ENCODE measurements at regions not wholly inside any gene's neighbourhood (a gene's known extent, or its start where the extent isn't known, plus 50 kb on each side); places are given as distances from the start of the nearest gene placed in this dataset.
"Not testable (repeated sequence)": the region's sequence is repeated elsewhere in the genome, so short reads cannot be mapped to it uniquely, and the experiment has no call there.

DNA sequence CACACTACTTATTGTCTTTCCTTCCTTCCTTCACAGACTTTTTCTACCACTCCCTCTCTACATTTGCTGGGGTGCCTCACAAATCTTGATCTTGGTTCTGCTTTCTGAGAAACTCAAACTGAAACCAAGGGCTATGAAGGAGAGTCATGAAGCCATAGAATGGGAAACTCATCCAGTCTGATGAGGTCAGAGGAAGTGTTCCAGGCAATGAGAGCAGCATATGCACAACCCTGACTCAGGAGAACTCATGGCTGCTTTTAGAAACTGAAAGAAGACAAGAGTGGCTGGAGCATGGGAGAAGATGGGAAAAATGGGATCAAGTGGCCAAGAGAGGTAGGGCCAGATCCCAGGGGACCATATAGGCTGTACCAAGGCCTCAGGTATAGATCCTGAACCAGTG, 130.0 kb upstream of the TOX3 start:
- TF ChIP-seq ZFX (IDR thresholded peaks at IDR 0.05), result no peak
- TF ChIP-seq, protein P1, sequence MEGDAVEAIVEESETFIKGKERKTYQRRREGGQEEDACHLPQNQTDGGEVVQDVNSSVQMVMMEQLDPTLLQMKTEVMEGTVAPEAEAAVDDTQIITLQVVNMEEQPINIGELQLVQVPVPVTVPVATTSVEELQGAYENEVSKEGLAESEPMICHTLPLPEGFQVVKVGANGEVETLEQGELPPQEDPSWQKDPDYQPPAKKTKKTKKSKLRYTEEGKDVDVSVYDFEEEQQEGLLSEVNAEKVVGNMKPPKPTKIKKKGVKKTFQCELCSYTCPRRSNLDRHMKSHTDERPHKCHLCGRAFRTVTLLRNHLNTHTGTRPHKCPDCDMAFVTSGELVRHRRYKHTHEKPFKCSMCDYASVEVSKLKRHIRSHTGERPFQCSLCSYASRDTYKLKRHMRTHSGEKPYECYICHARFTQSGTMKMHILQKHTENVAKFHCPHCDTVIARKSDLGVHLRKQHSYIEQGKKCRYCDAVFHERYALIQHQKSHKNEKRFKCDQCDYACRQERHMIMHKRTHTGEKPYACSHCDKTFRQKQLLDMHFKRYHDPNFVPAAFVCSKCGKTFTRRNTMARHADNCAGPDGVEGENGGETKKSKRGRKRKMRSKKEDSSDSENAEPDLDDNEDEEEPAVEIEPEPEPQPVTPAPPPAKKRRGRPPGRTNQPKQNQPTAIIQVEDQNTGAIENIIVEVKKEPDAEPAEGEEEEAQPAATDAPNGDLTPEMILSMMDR (conservative IDR thresholded peaks at IDR 0.05), result no peak

DNA sequence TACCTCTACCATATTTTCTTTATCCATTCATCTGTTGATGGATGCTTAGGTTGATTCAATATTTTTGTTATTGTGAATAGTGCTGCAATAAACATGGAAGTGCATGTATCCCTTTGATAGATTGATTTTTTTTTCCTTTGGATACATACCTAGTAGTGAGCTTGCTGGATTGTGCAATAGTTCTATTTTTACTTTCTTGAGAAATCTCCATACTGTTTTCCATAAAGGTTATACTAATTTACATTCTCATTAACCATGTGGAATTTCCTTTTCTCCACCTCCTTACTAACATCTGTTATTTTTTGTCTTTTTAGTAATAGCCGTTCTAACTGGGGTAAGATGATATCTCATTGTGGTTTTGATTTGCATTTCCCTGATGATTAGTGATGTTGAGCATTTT, 124.6 kb upstream of the TOX3 start:
- no peak overlapping the region for H3K27ac ChIP-seq
- TF ChIP-seq ZFX (IDR thresholded peaks at IDR 0.05), result no peak

More for the DNA sequence above, 130.0 kb upstream of the TOX3 start:
- no peak overlapping the region for H3K27ac ChIP-seq

DNA sequence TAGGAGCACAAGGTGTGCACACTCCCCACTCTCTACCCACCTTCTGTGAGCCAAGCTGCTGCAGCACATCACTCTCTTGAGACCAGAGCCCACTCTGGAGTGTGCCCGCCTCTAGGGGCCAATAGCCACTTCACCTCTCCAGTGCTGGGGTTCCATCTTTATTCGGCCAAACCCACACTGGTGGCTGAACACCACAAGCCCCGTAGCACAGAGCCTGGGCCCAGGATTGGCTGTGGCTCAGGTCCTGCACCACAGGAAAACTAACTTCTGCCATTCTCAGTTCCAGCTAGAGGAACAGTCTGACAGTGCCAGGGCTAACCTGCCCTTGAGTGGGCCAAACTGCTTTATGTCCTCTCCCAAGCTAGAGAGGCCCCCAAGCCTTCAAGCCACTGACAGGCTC, 111.0 kb upstream of the TOX3 start:
- TF ChIP-seq ZFX (IDR thresholded peaks at IDR 0.05), result no peak
- TF ChIP-seq, protein P1 (conservative IDR thresholded peaks at IDR 0.05), result no peak
- no peak overlapping the region for H3K27ac ChIP-seq

DNA sequence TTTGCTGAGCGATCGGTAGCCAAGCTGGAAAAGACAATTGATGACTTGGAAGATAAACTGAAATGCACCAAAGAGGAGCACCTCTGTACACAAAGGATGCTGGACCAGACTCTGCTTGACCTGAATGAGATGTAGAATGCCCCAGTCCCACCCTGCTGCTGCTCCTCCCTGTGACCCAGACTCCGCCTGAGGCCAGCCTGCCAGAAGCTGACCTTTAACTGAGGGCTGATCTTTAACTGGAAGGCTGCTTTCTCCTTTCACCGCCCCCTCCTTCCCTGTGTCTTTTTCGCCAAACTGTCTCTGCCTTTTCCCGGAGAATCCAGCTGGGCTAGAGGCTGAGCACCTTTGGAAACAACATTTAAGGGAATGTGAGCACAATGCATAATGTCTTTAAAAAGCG, 109.0 kb upstream of the TOX3 start:
- not testable (repeated sequence) for H3K27ac ChIP-seq

DNA sequence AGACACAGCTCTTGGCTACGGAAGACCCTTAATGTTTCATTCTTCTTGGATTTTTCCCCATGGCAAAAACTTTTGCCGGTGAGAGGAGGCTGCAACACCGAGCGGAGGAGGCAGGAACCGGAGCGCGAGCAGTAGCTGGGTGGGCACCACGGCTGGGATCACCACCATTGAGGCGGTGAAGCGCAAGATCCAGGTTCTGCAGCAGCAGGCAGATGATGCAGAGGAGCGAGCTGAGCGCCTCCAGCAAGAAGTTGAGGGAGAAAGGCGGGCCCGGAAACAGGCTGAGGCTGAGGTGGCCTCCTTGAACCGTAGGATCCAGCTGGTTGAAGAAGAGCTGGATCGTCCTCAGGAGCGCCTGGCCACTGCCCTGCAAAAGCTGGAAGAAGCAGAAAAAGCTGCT, 108.2 kb upstream of the TOX3 start:
- not testable (repeated sequence) for H3K27ac ChIP-seq

DNA sequence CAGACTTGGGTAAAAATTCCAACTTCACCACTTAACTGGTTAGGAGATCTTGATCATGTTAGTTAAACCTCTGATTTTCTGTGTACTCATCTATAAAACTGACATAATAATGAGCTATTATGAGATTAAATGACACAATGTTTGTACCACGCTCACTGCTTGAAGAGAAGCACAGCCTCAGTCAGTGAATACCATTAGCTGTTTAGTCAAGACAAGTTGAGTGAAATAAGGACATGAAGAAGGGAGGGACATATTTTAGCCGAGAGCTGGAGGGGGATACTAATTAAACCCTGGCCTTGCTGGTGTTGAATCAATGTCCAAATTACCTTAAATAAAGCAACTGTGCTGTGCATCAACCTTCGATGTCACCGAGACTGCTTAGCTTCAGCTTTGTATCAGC, 105.1 kb upstream of the TOX3 start:
- H3K27ac ChIP-seq, result no peak overlapping the region
- TF ChIP-seq, protein P1 (conservative IDR thresholded peaks at IDR 0.05), result no peak

DNA sequence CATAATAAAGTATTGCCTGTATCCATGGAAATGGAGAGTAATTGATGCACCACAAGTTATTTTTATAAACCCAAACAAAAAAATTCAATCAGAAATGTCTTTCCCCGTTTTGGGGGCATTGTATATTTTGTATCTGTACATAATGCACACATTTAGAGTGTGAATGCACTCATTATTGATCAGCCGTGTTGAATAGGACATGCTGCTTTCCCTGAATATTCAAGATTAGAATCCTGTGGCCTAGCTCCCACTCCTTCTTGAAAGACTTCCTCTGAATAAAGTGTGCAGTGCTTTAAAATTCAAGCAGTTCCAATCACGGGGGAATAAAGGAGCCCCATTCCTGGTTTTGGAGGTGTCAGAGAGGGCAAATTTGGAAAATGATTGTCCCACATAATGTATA, 103.8 kb upstream of the TOX3 start:
- TF ChIP-seq ZFX (IDR thresholded peaks at IDR 0.05), result no peak
- TF ChIP-seq, protein P1 (conservative IDR thresholded peaks at IDR 0.05), result no peak
- H3K27ac ChIP-seq, result no peak overlapping the region

DNA sequence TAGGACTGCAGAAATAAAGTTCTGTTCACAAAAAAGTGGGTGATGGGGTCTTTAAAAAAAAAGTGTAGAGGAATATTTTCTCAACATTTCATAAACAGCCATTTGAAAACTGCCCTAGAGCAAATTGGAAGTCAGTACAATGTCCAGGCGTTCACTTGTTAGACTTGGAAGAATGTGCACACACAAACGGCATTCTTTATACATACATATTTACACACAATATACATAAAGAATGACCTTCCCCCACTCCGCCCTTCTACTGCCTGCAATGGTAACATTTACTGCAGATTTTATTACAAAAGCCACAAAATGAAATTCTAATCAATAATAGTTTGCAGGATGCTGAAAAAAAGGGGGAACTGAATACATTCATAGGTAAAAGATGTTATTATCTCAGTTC, 103.4 kb upstream of the TOX3 start:
- no peak overlapping the region for H3K27ac ChIP-seq
- TF ChIP-seq ZFX (IDR thresholded peaks at IDR 0.05), result no peak
- TF ChIP-seq, protein P1 (conservative IDR thresholded peaks at IDR 0.05), result no peak

DNA sequence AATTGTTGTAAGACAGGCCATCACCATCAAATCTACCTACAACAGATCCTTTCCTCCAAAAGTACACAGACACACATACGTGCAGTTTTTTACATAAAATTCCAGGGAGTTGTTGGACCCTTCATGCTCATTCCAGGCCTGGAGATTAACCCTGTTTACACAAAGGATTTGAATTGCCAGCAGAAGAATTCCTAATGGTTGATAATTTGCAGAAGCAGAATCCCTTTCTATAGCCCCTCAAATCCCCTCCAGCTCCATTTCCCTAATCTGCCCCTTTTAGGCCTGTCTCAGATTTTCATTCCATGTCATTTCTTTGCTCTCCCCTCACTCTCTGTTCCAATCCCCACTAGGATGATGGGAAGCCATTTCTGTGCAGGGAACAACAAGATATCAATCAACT, 102.9 kb upstream of the TOX3 start:
- TF ChIP-seq ZFX (IDR thresholded peaks at IDR 0.05), result no peak
- TF ChIP-seq, protein P1 (conservative IDR thresholded peaks at IDR 0.05), result no peak
- no peak overlapping the region for H3K27ac ChIP-seq

Measured in C4-2B (cell line).